ENCODE measurements at regions not wholly inside any gene's neighbourhood (a gene's known extent, or its start where the extent isn't known, plus 50 kb on each side); places are given as distances from the start of the nearest gene placed in this dataset.

DNA sequence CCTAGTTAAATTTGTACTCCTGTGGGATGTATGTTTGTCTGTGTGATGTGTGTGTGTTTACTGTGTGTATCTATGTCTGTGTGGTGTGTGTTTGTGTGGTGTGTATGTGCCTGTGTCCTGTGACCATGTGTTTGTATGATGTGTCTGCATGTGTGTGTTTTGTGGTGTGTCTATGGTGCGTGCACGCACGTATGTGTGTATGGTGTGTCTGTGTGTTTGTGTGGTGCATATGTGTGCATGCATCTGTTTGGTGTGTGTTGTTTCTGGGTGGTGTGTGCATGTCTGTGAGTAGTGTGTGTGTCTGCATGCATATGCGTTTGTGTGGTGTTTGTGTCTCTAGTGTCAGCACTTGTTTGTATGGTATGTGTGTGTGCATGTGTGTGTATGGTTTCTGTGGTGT is 174.2 kb upstream of the RBFOX1 start:
- no peak for DNase-seq
- H3K4me3 Mint-ChIP-seq = no peak overlapping the region
- peaks cover 28% of the 10 kb centered on the region for H3K9me3 Mint-ChIP-seq
- no peaks in the 10 kb centered on the region for H3K27me3 Mint-ChIP-seq
- no peaks in the 10 kb centered on the region for H3K4me1 Mint-ChIP-seq
- no peaks in the 10 kb centered on the region for H3K36me3 Mint-ChIP-seq
- CTCF ChIA-PET = no interaction called here
- no peak overlapping the region for H3K27ac Mint-ChIP-seq

DNA sequence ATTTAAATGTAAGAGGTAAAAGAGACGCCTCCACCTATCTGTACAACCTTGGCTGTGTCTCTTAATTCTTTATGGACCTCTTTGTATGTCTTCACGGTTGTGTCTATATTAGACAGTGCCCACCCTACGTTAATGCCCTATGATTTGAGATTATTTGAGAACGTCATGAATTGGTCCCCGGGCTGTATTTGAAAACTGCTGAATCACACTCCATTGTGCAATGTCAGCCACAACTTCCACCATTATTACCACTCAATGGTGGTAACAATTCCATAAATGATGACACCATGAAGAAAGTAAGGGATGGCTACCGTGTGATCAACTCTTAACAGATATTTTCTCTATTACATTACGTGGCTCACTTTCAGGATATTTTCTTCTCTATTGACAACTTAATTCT is 182.4 kb upstream of the RBFOX1 start:
- CTCF ChIA-PET = no interaction called here
- no peak for DNase-seq
- Mint-ChIP-seq H3K9me3 (peaks cover 38% of the 10 kb centered on the region), H3K4me3 (no peak overlapping the region), H3K36me3 (no peaks in the 10 kb centered on the region), H3K27me3 (no peaks in the 10 kb centered on the region), H3K27ac (no peak overlapping the region), H3K4me1 (no peaks in the 10 kb centered on the region)

- no peak for DNase-seq
- no peak overlapping the region for H3K4me3 Mint-ChIP-seq
- peaks cover 39% of the 10 kb centered on the region for H3K9me3 Mint-ChIP-seq
- H3K36me3 Mint-ChIP-seq = no peaks in the 10 kb centered on the region
- H3K4me1 Mint-ChIP-seq = no peaks in the 10 kb centered on the region
- no peaks in the 10 kb centered on the region for H3K27me3 Mint-ChIP-seq
- CTCF ChIA-PET = no interaction called here
- H3K27ac Mint-ChIP-seq = no peak overlapping the region
Observed at GRCh38 chr16:7148606-7149005, 184.0 kb upstream of the RBFOX1 start.

DNA sequence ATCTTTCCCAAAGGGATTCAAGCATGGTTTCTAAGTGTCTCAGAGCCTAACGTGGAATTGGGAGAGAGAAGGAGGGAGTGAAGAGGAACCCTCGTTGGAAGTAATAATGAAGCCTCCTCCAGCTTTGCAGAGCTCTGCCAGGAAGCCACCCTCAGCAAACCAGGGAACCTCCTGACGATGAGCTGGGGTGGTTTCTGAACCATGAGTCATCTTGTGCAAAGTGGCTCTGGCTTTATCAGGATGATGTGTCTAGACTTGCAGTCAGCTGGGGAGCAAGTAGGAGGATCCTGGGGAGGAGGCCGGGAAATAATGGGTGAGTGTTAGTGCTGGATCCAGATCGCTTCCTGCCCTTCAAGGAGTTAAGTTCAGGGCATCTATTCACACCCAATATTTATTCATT is 191.7 kb upstream of the RBFOX1 start:
- no peaks in the 10 kb centered on the region for H3K4me1 Mint-ChIP-seq
- H3K27ac Mint-ChIP-seq = no peak overlapping the region
- H3K36me3 Mint-ChIP-seq = no peaks in the 10 kb centered on the region
- no peaks in the 10 kb centered on the region for H3K27me3 Mint-ChIP-seq
- peaks cover 33% of the 10 kb centered on the region for H3K9me3 Mint-ChIP-seq
- H3K4me3 Mint-ChIP-seq = no peak overlapping the region
- DNase-seq = no peak
- CTCF ChIA-PET = no interaction called here

- no peak overlapping the region for H3K27ac Mint-ChIP-seq
- no peak for DNase-seq
- no peaks in the 10 kb centered on the region for H3K4me1 Mint-ChIP-seq
- H3K27me3 Mint-ChIP-seq = no peaks in the 10 kb centered on the region
- CTCF ChIA-PET = interaction anchor here (0.6 kb wide), 1 partner anchor 20 kb away, joined by 3 read pairs; no protein-coding TSS in a partner anchor
- peaks cover 34% of the 10 kb centered on the region for H3K9me3 Mint-ChIP-seq
- no peaks in the 10 kb centered on the region for H3K36me3 Mint-ChIP-seq
- no peak overlapping the region for H3K4me3 Mint-ChIP-seq
Observed at GRCh38 chr16:7137560-7138330, 194.9 kb upstream of the RBFOX1 start.

- CTCF ChIA-PET = no interaction called here
Observed at GRCh38 chr16:7132465-7132864, 200.2 kb upstream of the RBFOX1 start.

GRCh38 chr16:7124701-7125100 is 207.9 kb upstream of the RBFOX1 start:
- CTCF ChIA-PET = no interaction called here

More at GRCh38 chr16:7132465-7132864, 200.2 kb upstream of the RBFOX1 start:
- Mint-ChIP-seq H3K4me3 (no peak overlapping the region), H3K4me1 (no peaks in the 10 kb centered on the region), H3K36me3 (no peaks in the 10 kb centered on the region), H3K27me3 (no peaks in the 10 kb centered on the region), H3K9me3 (peaks cover 31% of the 10 kb centered on the region), H3K27ac (no peak overlapping the region)
- DNase-seq = no peak

GRCh38 chr16:7124242-7124641 is 208.4 kb upstream of the RBFOX1 start:
- H3K4me1 Mint-ChIP-seq = no peaks in the 10 kb centered on the region
- peaks cover 19% of the 10 kb centered on the region for H3K9me3 Mint-ChIP-seq

More at GRCh38 chr16:7124701-7125100, 207.9 kb upstream of the RBFOX1 start:
- Mint-ChIP-seq H3K9me3 (peaks cover 22% of the 10 kb centered on the region), H3K4me1 (no peaks in the 10 kb centered on the region), H3K27me3 (no peaks in the 10 kb centered on the region), H3K27ac (no peak overlapping the region), H3K36me3 (no peaks in the 10 kb centered on the region), H3K4me3 (no peak overlapping the region)
- DNase-seq = no peak

DNA sequence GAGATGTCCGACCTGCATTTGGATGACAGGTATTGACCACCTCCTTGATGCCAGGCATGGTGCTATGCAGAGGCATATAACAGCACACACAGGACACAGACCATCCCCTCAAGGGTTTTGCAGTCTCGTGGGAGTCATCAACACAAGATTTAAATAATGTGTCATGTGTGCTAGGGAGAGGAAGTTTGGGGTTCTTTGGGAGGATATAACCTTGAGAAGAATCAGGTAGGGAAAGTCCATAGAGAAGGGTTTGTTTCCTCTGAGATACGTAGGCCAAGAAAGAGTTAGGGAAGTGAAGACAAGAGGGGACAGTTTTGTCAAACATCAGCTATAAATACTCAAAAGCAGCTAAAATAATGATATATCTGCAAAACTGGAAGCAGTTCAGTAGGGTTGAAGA is 215.9 kb upstream of the RBFOX1 start:
- CTCF ChIA-PET = no interaction called here
- Mint-ChIP-seq H3K27me3 (no peaks in the 10 kb centered on the region), H3K4me1 (no peaks in the 10 kb centered on the region), H3K4me3 (no peak overlapping the region), H3K27ac (no peak overlapping the region), H3K36me3 (no peaks in the 10 kb centered on the region), H3K9me3 (peaks cover 24% of the 10 kb centered on the region)
- no peak for DNase-seq

More at GRCh38 chr16:7124242-7124641, 208.4 kb upstream of the RBFOX1 start:
- Mint-ChIP-seq H3K27ac (no peak overlapping the region), H3K36me3 (no peaks in the 10 kb centered on the region), H3K27me3 (no peaks in the 10 kb centered on the region), H3K4me3 (no peak overlapping the region)
- CTCF ChIA-PET = no interaction called here
- no peak for DNase-seq

DNA sequence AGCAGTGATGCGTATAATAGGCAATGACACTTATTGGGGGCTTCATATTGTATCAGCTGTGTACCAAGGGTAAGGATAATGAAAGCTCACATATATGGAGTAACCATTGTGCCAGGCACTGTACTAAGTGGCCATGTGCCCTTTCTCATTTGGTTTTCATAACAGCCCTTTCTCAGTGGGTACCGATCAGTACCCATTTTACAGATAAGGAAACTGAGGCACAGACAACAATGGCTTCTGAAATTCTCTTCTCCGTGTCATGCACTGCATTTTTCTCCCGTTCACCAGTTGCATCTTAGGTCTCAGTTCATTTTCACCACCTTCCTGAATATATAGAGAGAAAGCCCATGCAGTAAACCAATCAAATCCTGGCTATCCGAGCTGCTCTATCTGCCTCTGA is 216.7 kb upstream of the RBFOX1 start:
- H3K4me1 Mint-ChIP-seq = no peaks in the 10 kb centered on the region
- no peaks in the 10 kb centered on the region for H3K36me3 Mint-ChIP-seq
- H3K4me3 Mint-ChIP-seq = no peak overlapping the region
- no peak overlapping the region for H3K27ac Mint-ChIP-seq
- no peak for DNase-seq
- peaks cover 25% of the 10 kb centered on the region for H3K9me3 Mint-ChIP-seq
- no peaks in the 10 kb centered on the region for H3K27me3 Mint-ChIP-seq
- CTCF ChIA-PET = no interaction called here

GRCh38 chr16:7113949-7114348 is 218.7 kb upstream of the RBFOX1 start:
- CTCF ChIA-PET = no interaction called here
- Mint-ChIP-seq H3K36me3 (no peaks in the 10 kb centered on the region), H3K9me3 (peaks cover 25% of the 10 kb centered on the region), H3K4me3 (no peak overlapping the region), H3K4me1 (no peaks in the 10 kb centered on the region), H3K27ac (no peak overlapping the region), H3K27me3 (no peaks in the 10 kb centered on the region)
- DNase-seq = no peak

GRCh38 chr16:7113395-7113794 is 219.2 kb upstream of the RBFOX1 start:
- DNase-seq = no peak
- no peaks in the 10 kb centered on the region for H3K27me3 Mint-ChIP-seq
- H3K9me3 Mint-ChIP-seq = peaks cover 26% of the 10 kb centered on the region
- CTCF ChIA-PET = no interaction called here
- no peak overlapping the region for H3K4me3 Mint-ChIP-seq
- no peak overlapping the region for H3K27ac Mint-ChIP-seq
- H3K36me3 Mint-ChIP-seq = no peaks in the 10 kb centered on the region
- no peaks in the 10 kb centered on the region for H3K4me1 Mint-ChIP-seq

- Mint-ChIP-seq H3K36me3 (no peaks in the 10 kb centered on the region), H3K9me3 (peaks cover 22% of the 10 kb centered on the region), H3K27me3 (no peaks in the 10 kb centered on the region), H3K4me3 (no peak overlapping the region), H3K4me1 (no peaks in the 10 kb centered on the region), H3K27ac (no peak overlapping the region)
- CTCF ChIA-PET = no interaction called here
- no peak for DNase-seq
Observed at GRCh38 chr16:7111265-7111664, 221.4 kb upstream of the RBFOX1 start.

GRCh38 chr16:7107436-7107835 is 225.2 kb upstream of the RBFOX1 start:
- peaks cover 22% of the 10 kb centered on the region for H3K9me3 Mint-ChIP-seq
- H3K4me1 Mint-ChIP-seq = no peaks in the 10 kb centered on the region
- DNase-seq = no peak
- no peak overlapping the region for H3K4me3 Mint-ChIP-seq
- no peak overlapping the region for H3K27ac Mint-ChIP-seq
- CTCF ChIA-PET = no interaction called here
- H3K36me3 Mint-ChIP-seq = no peaks in the 10 kb centered on the region
- H3K27me3 Mint-ChIP-seq = no peaks in the 10 kb centered on the region

DNA sequence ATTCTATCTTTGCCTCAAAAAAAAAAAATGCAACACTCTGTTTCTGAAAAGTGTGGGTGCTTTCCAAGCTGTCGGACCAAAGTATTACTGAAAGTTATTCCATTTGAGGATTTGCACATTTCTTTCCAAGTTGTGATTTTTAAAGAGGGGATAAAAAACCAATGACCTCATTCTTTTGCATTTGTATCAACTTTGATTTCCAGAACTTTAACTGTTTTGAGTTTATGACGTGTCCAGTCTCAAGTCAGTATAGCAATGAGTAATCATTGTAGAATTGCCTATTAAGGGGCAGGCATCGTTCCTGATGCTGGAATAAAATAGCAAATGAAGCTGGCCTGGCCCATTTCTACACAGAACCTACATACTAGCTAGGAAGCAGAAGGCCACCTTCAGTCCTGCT is 229.6 kb upstream of the RBFOX1 start:
- H3K4me3 Mint-ChIP-seq = no peak overlapping the region
- peaks cover 30% of the 10 kb centered on the region for H3K9me3 Mint-ChIP-seq
- no peaks in the 10 kb centered on the region for H3K36me3 Mint-ChIP-seq
- DNase-seq = no peak
- no peaks in the 10 kb centered on the region for H3K4me1 Mint-ChIP-seq
- CTCF ChIA-PET = no interaction called here
- no peak overlapping the region for H3K27ac Mint-ChIP-seq
- no peaks in the 10 kb centered on the region for H3K27me3 Mint-ChIP-seq

- H3K27ac Mint-ChIP-seq = no peak overlapping the region
- peaks cover 31% of the 10 kb centered on the region for H3K9me3 Mint-ChIP-seq
- H3K27me3 Mint-ChIP-seq = no peaks in the 10 kb centered on the region
- no peaks in the 10 kb centered on the region for H3K36me3 Mint-ChIP-seq
- H3K4me3 Mint-ChIP-seq = no peak overlapping the region
- DNase-seq = no peak
- CTCF ChIA-PET = no interaction called here
- H3K4me1 Mint-ChIP-seq = no peaks in the 10 kb centered on the region
Observed at GRCh38 chr16:7101054-7101453, 231.6 kb upstream of the RBFOX1 start.
